ENCODE measurements at regions not wholly inside any gene's neighbourhood (a gene's known extent, or its start where the extent isn't known, plus 50 kb on each side); places are given as distances from the start of the nearest gene placed in this dataset.

- ATAC-seq (no peak), FAIRE-seq (no peak)
Observed at GRCh38 chrX:139156356-139156755, 374.2 kb upstream of the F9 start.

More at GRCh38 chrX:139156356-139156755, 374.2 kb upstream of the F9 start:
- no TSS peak for BruUV-seq (replicated peaks)
- Histone ChIP-seq H3K4me1 (replicated peaks in 1 of 2; ENCODE audit: control insufficient read depth in 2 of 2, insufficient read depth in 2 of 2, low read length in 2 of 2) (no peaks in the 10 kb centered on the region), H3K9me1 (ENCODE audit: control insufficient read depth, insufficient read depth, low read length) (no peaks in the 10 kb centered on the region), H4K20me1 (replicated peaks; ENCODE audit: control insufficient read depth, insufficient read depth, low read length) (no peaks in the 10 kb centered on the region), H3K27me3 (ENCODE audit: control insufficient read depth in 2 of 2, insufficient read depth in 2 of 2, low read length in 2 of 2) (no peaks in the 10 kb centered on the region), H3K27ac (ENCODE audit: extremely low read depth, low read depth, low read length) (no peak overlapping the region), H3K9me3 (replicated peaks; ENCODE audit: control insufficient read depth, insufficient read depth, low read depth, low read length) (no peaks in the 10 kb centered on the region), H3K4me3 (no peak overlapping the region), H3K9ac (ENCODE audit: insufficient read depth in 1 of 2, low read depth in 2 of 2, low read length in 2 of 2) (no peak overlapping the region), H3K4me2 (ENCODE audit: insufficient read depth, low read length) (no peak overlapping the region), H3K36me3 (ENCODE audit: control insufficient read depth, insufficient read depth, low read length) (no peaks in the 10 kb centered on the region), H3K79me2 (ENCODE audit: control insufficient read depth, insufficient read depth, low read length) (no peaks in the 10 kb centered on the region), H2AFZ (ENCODE audit: low read depth, low read length) (no peak overlapping the region)
- POLR2A ChIA-PET, result no interaction called here
- in situ Hi-C loops (cut with MboI) (no loop called here), intact Hi-C loops (cut with micrococcal nuclease) (no loop called here)
- CTCF ChIA-PET (ENCODE audit: low intra/inter-chr PET ratio), result no interaction called here
- TF ChIP-seq MED1 (CRISPR knock-in tag; IDR thresholded peaks at IDR 0.05; ENCODE audit: borderline replicate concordance), result no peak
- TF ChIP-seq ARID3B (CRISPR knock-in tag; IDR thresholded peaks at IDR 0.05; ENCODE audit: borderline replicate concordance), result no peak
- no peak for TF ChIP-seq PREB (CRISPR knock-in tag; IDR thresholded peaks at IDR 0.05)
- no peak for TF ChIP-seq ATF1 (CRISPR knock-in tag; IDR thresholded peaks at IDR 0.05)
- TF ChIP-seq ATF1 (tag; IDR thresholded peaks at IDR 0.05), result no peak
- no peak for TF ChIP-seq ZSCAN29 (IDR thresholded peaks at IDR 0.05)
- no peak for TF ChIP-seq ETV6 (IDR thresholded peaks at IDR 0.05; ENCODE audit: borderline replicate concordance in 1 of 2, low read depth in 2 of 2, low read length in 1 of 2)
- no peak for TF ChIP-seq ETV6 (CRISPR knock-in tag; IDR thresholded peaks at IDR 0.05; ENCODE audit: borderline replicate concordance)
- no peak for DNase-seq (ENCODE audit: extremely low read depth in 1 of 4, low spot score in 3 of 4)
- 28% methylated on average over 4 of the region's 4 CpGs for WGBS (ENCODE audit: insufficient coverage, low coverage, missing lambda C conversion rate)
